Glutamatergic neuron (in vitro differentiated cells): ENCODE measurements at regions not wholly inside any gene's neighbourhood (a gene's known extent, or its start where the extent isn't known, plus 50 kb on each side); places are given as distances from the start of the nearest gene placed in this dataset.
"Not testable (repeated sequence)": the region's sequence is repeated elsewhere in the genome, so short reads cannot be mapped to it uniquely, and the experiment has no call there.

Experiments used
- DNase-seq: peaks from one replicate; pipeline ENCODE4 v3.0.0; 2022
- H3K27ac Mint-ChIP-seq: one replicate; pipeline ENCODE4 v1.8.0; 2020; ENCODE audit warnings: mild to moderate bottlenecking, mixed read lengths, inconsistent platforms; ENCODE audit not compliant: unreplicated experiment
- H3K27me3 Mint-ChIP-seq: one replicate; pipeline ENCODE4 v1.8.0; 2020; ENCODE audit warnings: mild to moderate bottlenecking, moderate library complexity, mixed read lengths, inconsistent platforms; ENCODE audit not compliant: unreplicated experiment
- H3K36me3 Mint-ChIP-seq: one replicate; pipeline ENCODE4 v1.8.0; 2020; ENCODE audit warnings: mild to moderate bottlenecking, mixed read lengths, inconsistent platforms; ENCODE audit not compliant: unreplicated experiment
- H3K4me1 Mint-ChIP-seq: one replicate; pipeline ENCODE4 v1.8.0; 2020; ENCODE audit warnings: mild to moderate bottlenecking, low read depth, mixed read lengths, inconsistent platforms; ENCODE audit not compliant: unreplicated experiment
- H3K4me3 Mint-ChIP-seq: one replicate; pipeline ENCODE4 v1.8.0; 2020; ENCODE audit warnings: mild to moderate bottlenecking, mixed read lengths, inconsistent platforms; ENCODE audit not compliant: unreplicated experiment
- H3K9me3 Mint-ChIP-seq: one replicate; pipeline ENCODE4 v1.8.0; 2020; ENCODE audit warnings: mild to moderate bottlenecking, moderate library complexity, mixed read lengths, inconsistent platforms; ENCODE audit not compliant: unreplicated experiment
- TF ChIP-seq, protein P1 (sequence below): fragments of 200-600 bp; sonication (generic); IDR thresholded peaks from one replicate; pipeline ENCODE4 v1.5.0; 2021; ENCODE audit not compliant: partially characterized antibody, unreplicated experiment

DNA sequence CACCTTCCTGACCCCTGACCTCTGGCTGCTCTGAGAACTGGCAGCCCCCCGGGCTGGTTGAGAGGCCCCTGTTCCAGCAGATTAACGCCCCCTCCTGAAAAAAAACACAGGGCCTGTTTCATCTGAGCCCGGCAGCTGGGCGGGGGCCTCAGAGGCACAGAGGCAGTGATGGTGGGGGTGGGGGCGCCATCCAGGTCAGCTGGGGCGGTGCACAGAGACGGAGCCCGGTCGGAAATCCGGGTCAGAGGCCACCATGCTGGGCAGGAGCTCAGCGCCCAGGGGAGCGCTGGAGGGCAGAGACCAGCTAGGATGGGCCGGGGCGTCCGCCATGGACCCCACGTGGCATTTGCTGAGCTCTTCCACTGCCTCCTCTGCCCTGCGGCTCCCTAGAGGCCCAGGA, 68.0 kb downstream of the UNCX start:
- no peaks in the 10 kb centered on the region for H3K36me3 Mint-ChIP-seq
- TF ChIP-seq, protein P1, sequence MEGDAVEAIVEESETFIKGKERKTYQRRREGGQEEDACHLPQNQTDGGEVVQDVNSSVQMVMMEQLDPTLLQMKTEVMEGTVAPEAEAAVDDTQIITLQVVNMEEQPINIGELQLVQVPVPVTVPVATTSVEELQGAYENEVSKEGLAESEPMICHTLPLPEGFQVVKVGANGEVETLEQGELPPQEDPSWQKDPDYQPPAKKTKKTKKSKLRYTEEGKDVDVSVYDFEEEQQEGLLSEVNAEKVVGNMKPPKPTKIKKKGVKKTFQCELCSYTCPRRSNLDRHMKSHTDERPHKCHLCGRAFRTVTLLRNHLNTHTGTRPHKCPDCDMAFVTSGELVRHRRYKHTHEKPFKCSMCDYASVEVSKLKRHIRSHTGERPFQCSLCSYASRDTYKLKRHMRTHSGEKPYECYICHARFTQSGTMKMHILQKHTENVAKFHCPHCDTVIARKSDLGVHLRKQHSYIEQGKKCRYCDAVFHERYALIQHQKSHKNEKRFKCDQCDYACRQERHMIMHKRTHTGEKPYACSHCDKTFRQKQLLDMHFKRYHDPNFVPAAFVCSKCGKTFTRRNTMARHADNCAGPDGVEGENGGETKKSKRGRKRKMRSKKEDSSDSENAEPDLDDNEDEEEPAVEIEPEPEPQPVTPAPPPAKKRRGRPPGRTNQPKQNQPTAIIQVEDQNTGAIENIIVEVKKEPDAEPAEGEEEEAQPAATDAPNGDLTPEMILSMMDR = no peak
- H3K4me3 Mint-ChIP-seq = no peak overlapping the region
- H3K27ac Mint-ChIP-seq = no peak overlapping the region
- H3K9me3 Mint-ChIP-seq = peaks cover 4% of the 10 kb centered on the region
- H3K27me3 Mint-ChIP-seq = peaks cover 7% of the 10 kb centered on the region
- H3K4me1 Mint-ChIP-seq = peaks cover 18% of the 10 kb centered on the region
- no peak for DNase-seq

DNA sequence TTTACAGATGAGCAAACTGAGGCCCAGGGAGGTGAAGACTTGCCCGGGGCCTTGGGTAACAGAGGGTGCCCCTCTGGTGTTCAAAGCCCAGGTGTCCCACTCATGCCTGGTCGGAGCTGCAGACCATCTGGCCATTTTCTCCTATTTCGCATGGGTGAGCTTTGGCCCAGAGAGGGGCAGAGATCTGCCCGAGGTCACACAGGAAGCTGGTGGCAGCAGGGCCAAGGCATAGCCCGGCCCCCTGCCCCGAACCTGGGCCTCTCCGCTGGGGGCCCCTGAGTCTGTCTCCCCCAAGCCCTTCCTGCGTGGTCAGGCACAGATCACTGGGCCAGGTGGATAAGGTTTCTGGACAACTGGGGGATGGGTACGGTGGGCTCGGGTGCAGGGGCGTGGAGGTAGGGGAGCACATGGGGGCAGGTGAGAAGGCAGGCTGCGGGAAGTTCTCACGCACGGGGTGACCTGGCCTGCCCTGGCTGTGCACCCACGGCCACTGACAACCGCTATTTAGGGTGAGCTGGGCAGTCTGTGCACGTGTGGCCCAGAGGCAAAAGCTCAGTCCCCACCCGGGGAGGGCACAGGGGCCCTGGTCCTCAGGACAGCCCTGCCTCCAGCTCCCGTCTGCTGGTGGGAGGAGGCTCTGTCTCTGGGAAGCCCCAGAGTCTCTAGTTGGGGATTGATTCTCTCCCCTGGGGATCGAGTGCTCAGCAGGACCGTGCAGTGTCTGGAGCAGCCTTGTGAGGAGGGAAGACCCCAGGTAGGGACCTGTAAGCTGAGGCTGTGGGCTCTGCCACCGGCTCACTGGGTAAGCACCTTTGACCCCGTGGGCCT, 68.6 kb downstream of the UNCX start:
- Mint-ChIP-seq H3K27ac (no peak overlapping the region), H3K9me3 (peaks cover 4% of the 10 kb centered on the region), H3K27me3 (peaks cover 7% of the 10 kb centered on the region), H3K4me1 (peaks cover 18% of the 10 kb centered on the region), H3K4me3 (no peak overlapping the region), H3K36me3 (no peaks in the 10 kb centered on the region)
- DNase-seq = no peak
- TF ChIP-seq, protein P1 = no peak

DNA sequence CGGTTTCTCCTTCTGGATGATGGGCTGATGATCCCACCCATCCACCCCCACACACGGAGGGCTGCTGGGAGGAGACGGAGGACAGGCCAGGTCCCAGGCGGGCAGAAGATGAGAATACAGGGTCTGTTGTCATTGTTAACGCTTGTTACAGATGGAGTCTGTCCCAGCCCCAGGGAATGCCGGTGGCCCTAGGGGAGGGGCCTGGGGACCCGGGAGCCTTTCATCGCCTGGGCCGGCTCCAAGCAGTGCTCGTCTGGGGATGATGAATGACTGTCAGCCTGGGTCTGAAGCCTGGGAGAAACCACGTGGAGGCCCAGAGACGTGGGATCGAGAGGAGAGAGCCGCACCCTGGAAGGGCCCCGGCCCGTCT, 69.2 kb downstream of the UNCX start:
- DNase-seq = no peak
- no peak overlapping the region for H3K4me3 Mint-ChIP-seq
- peaks cover 18% of the 10 kb centered on the region for H3K4me1 Mint-ChIP-seq
- peaks cover 4% of the 10 kb centered on the region for H3K27me3 Mint-ChIP-seq
- H3K27ac Mint-ChIP-seq = no peak overlapping the region
- no peaks in the 10 kb centered on the region for H3K36me3 Mint-ChIP-seq
- peaks cover 3% of the 10 kb centered on the region for H3K9me3 Mint-ChIP-seq
- TF ChIP-seq, protein P1 = no peak

DNA sequence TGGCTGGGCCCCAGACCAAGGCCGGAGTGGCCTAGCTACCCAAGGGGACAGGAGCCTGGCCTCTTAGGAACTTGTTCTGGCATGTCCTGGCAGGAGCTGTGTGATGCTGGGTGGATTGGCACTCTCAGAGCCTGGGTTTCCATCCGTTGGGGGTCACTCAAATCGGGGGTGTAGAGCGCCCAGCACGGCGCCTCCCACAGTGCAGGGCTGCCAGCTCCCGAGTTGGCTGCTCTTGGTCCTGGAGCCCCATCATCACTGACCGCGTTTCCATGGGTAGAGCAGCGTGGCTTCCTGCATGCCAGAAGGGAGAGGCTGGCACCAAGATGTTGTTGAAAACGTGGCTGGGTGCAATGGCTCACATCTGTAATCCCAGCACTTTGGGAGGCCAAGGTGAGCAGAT, 70.3 kb downstream of the UNCX start:
- H3K27me3 Mint-ChIP-seq = peaks cover 4% of the 10 kb centered on the region
- no peak overlapping the region for H3K27ac Mint-ChIP-seq
- H3K9me3 Mint-ChIP-seq = no peaks in the 10 kb centered on the region
- H3K4me1 Mint-ChIP-seq = peaks cover 12% of the 10 kb centered on the region
- peaks cover 2% of the 10 kb centered on the region for H3K36me3 Mint-ChIP-seq
- no peak for DNase-seq
- TF ChIP-seq, protein P1 = no peak
- H3K4me3 Mint-ChIP-seq = no peak overlapping the region

DNA sequence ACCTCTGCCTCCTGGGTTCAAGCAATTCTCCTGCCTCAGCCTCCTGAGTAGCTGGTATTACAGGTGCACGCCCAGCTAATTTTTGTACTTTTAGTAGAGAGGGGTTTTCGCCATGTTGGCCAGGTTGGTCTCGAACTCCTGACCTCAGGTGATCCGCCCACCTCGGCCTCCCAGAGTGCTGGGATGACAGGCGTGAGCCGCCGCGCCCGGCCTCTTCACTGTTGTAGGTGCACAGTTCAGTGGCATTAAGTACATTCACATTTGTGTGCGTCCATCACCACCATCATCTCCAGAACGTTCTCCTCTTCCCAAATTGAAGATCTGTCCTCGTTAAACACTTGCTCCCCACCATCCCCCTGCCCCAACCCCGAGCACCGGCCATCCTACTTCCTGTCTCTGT, 71.3 kb downstream of the UNCX start:
- not testable (repeated sequence) for H3K27ac Mint-ChIP-seq, H3K36me3 Mint-ChIP-seq, H3K4me3 Mint-ChIP-seq, H3K4me1 Mint-ChIP-seq, H3K27me3 Mint-ChIP-seq, DNase-seq, H3K9me3 Mint-ChIP-seq
